ENCODE measurements at regions not wholly inside any gene's neighbourhood (a gene's known extent, or its start where the extent isn't known, plus 50 kb on each side); places are given as distances from the start of the nearest gene placed in this dataset.

DNA sequence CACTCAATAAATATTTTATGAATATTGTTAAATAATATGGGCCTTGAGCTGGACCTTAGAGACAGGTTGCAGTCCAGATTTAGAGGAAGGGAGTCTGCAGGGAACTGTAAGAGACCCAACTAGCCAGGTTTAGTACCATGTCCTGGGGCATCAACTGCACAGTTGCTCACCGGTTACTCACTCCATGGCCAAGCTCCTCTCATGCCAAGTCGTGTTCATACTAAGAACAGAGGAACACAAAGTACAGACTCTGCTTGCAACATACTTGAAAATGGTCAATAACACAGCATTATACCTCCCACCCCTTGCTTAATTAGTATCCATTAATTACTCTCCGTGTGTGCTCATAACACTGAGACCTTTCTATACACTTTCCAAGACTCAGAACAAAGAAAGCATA is 317.6 kb upstream of the PIK3R1 start:
- no peak overlapping the region for H3K4me3 ChIP-seq (ENCODE audit: low read depth in 2 of 2, low read length in 1 of 2)
- no peaks in the 10 kb centered on the region for H3K9me3 ChIP-seq
- TF ChIP-seq SIN3A (IDR thresholded peaks at IDR 0.05; ENCODE audit: borderline replicate concordance, low read depth, low read length) (no peak), FOXJ3 (CRISPR knock-in tag; IDR thresholded peaks at IDR 0.05) (no peak), TAF1 (IDR thresholded peaks at IDR 0.05; ENCODE audit: borderline replicate concordance, low read depth, low read length) (no peak), RAD21 (IDR thresholded peaks at IDR 0.05; ENCODE audit: low read length) (no peak), MXI1 (IDR thresholded peaks at IDR 0.05; ENCODE audit: low read depth, low read length) (no peak), GATA2 (CRISPR knock-in tag; IDR thresholded peaks at IDR 0.05) (no peak), EP300 (IDR thresholded peaks at IDR 0.05; ENCODE audit: borderline replicate concordance in 1 of 2, low read depth in 1 of 2, low read length in 1 of 2) (no peak), RXRA (IDR thresholded peaks at IDR 0.05; ENCODE audit: borderline replicate concordance, low read depth) (no peak), CHD2 (IDR thresholded peaks at IDR 0.05; ENCODE audit: low read length, partially characterized antibody) (no peak), IRF3 (IDR thresholded peaks at IDR 0.05; ENCODE audit: low read depth, low read length) (no peak), MEF2A (IDR thresholded peaks at IDR 0.05; ENCODE audit: borderline replicate concordance, low read depth) (no peak), POLR2AphosphoS5 (IDR thresholded peaks at IDR 0.05; ENCODE audit: low read depth, low read length) (no peak), REST (IDR thresholded peaks at IDR 0.05; ENCODE audit: low read depth, low read length) (no peak)
- TF ChIP-seq, protein P1, sequence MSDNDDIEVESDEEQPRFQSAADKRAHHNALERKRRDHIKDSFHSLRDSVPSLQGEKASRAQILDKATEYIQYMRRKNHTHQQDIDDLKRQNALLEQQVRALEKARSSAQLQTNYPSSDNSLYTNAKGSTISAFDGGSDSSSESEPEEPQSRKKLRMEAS (IDR thresholded peaks at IDR 0.05; ENCODE audit: low read depth) = no peak
- TF ChIP-seq, protein P2, sequence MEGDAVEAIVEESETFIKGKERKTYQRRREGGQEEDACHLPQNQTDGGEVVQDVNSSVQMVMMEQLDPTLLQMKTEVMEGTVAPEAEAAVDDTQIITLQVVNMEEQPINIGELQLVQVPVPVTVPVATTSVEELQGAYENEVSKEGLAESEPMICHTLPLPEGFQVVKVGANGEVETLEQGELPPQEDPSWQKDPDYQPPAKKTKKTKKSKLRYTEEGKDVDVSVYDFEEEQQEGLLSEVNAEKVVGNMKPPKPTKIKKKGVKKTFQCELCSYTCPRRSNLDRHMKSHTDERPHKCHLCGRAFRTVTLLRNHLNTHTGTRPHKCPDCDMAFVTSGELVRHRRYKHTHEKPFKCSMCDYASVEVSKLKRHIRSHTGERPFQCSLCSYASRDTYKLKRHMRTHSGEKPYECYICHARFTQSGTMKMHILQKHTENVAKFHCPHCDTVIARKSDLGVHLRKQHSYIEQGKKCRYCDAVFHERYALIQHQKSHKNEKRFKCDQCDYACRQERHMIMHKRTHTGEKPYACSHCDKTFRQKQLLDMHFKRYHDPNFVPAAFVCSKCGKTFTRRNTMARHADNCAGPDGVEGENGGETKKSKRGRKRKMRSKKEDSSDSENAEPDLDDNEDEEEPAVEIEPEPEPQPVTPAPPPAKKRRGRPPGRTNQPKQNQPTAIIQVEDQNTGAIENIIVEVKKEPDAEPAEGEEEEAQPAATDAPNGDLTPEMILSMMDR (IDR thresholded peaks at IDR 0.05) = no peak
- H3K79me2 ChIP-seq (ENCODE audit: insufficient read depth) = no peaks in the 10 kb centered on the region
- DNase-seq = no peak
- H3K27me3 ChIP-seq (ENCODE audit: insufficient read depth) = no peaks in the 10 kb centered on the region
- no peaks in the 10 kb centered on the region for H3F3A ChIP-seq (replicated peaks; ENCODE audit: insufficient read depth)
- H3K27ac ChIP-seq (ENCODE audit: low read depth in 2 of 2, low read length in 1 of 2) = no peak overlapping the region
- 42% methylated on average over 3 of the region's 3 CpGs for WGBS (ENCODE audit: low lambda C conversion rate)
- no peak overlapping the region for H3K4me2 ChIP-seq
- no peaks in the 10 kb centered on the region for H3K9me2 ChIP-seq
- CTCF ChIA-PET = interaction anchor here (0.8 kb wide), 1 partner anchor 19 kb away, joined by 3 read pairs; no protein-coding TSS in a partner anchor
- H3K4me1 ChIP-seq (ENCODE audit: control insufficient read depth in 1 of 2, insufficient read depth in 2 of 2, low read depth in 1 of 2, low read length in 1 of 2) = peaks cover 0 to 9% of the 10 kb centered on the region in 2 experiments; a peak in 1 of 4 replicates
- no peaks in the 10 kb centered on the region for H4K20me1 ChIP-seq (ENCODE audit: insufficient read depth)
- no peak overlapping the region for H2AFZ ChIP-seq (ENCODE audit: low read depth)
- H3K36me3 ChIP-seq (replicated peaks in 1 of 2; ENCODE audit: control insufficient read depth in 1 of 2, insufficient read depth in 2 of 2, low read length in 1 of 2) = no peaks in the 10 kb centered on the region
- POLR2A ChIA-PET = no interaction called here
- H3K9ac ChIP-seq = no peak overlapping the region
